ENCODE measurements at regions not wholly inside any gene's neighbourhood (a gene's known extent, or its start where the extent isn't known, plus 50 kb on each side); places are given as distances from the start of the nearest gene placed in this dataset.

- no peak overlapping the region for H3K27ac ChIP-seq
- no peaks in the 10 kb centered on the region for H3K4me1 ChIP-seq
- no peak overlapping the region for H3K9ac ChIP-seq (ENCODE audit: low read depth in 2 of 2, low read length in 2 of 2)
- intact Hi-C loops (cut with DNase I): no loop called here
- TF ChIP-seq, protein P1, sequence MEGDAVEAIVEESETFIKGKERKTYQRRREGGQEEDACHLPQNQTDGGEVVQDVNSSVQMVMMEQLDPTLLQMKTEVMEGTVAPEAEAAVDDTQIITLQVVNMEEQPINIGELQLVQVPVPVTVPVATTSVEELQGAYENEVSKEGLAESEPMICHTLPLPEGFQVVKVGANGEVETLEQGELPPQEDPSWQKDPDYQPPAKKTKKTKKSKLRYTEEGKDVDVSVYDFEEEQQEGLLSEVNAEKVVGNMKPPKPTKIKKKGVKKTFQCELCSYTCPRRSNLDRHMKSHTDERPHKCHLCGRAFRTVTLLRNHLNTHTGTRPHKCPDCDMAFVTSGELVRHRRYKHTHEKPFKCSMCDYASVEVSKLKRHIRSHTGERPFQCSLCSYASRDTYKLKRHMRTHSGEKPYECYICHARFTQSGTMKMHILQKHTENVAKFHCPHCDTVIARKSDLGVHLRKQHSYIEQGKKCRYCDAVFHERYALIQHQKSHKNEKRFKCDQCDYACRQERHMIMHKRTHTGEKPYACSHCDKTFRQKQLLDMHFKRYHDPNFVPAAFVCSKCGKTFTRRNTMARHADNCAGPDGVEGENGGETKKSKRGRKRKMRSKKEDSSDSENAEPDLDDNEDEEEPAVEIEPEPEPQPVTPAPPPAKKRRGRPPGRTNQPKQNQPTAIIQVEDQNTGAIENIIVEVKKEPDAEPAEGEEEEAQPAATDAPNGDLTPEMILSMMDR (IDR thresholded peaks at IDR 0.05): no peak
- DNase-seq: no peak
- H3K27me3 ChIP-seq: no peaks in the 10 kb centered on the region
- H3K4me3 ChIP-seq: no peak overlapping the region
- no peaks in the 10 kb centered on the region for H3K36me3 ChIP-seq
- H3K9me3 ChIP-seq: no peaks in the 10 kb centered on the region
These were observed 733.0 kb upstream of the FZD8 start for GRCh38 chr10:36375107-36375506.

GRCh38 chr10:36373424-36374096 lies 731.5 kb upstream of the FZD8 start:
- Histone ChIP-seq H3K4me1 (no peaks in the 10 kb centered on the region), H3K27me3 (no peaks in the 10 kb centered on the region), H3K9me3 (no peaks in the 10 kb centered on the region), H3K36me3 (no peaks in the 10 kb centered on the region), H3K9ac (ENCODE audit: low read depth in 2 of 2, low read length in 2 of 2) (no peak overlapping the region), H3K4me3 (no peak overlapping the region), H3K27ac (no peak overlapping the region)
- intact Hi-C loops (cut with DNase I): no loop called here
- DNase-seq: no peak
- TF ChIP-seq, protein P1 (IDR thresholded peaks at IDR 0.05): no peak

GRCh38 chr10:36367362-36367761 lies 725.3 kb upstream of the FZD8 start:
- H3K4me1 ChIP-seq: no peaks in the 10 kb centered on the region
- no peak for DNase-seq
- no peak overlapping the region for H3K4me3 ChIP-seq
- intact Hi-C loops (cut with DNase I): no loop called here
- no peak overlapping the region for H3K9ac ChIP-seq (ENCODE audit: low read depth in 2 of 2, low read length in 2 of 2)
- no peaks in the 10 kb centered on the region for H3K9me3 ChIP-seq
- H3K36me3 ChIP-seq: no peaks in the 10 kb centered on the region
- no peak overlapping the region for H3K27ac ChIP-seq
- H3K27me3 ChIP-seq: no peaks in the 10 kb centered on the region
- TF ChIP-seq, protein P1 (IDR thresholded peaks at IDR 0.05): no peak

GRCh38 chr10:36366843-36367242 lies 724.7 kb upstream of the FZD8 start:
- no peaks in the 10 kb centered on the region for H3K4me1 ChIP-seq
- intact Hi-C loops (cut with DNase I): no loop called here

DNA sequence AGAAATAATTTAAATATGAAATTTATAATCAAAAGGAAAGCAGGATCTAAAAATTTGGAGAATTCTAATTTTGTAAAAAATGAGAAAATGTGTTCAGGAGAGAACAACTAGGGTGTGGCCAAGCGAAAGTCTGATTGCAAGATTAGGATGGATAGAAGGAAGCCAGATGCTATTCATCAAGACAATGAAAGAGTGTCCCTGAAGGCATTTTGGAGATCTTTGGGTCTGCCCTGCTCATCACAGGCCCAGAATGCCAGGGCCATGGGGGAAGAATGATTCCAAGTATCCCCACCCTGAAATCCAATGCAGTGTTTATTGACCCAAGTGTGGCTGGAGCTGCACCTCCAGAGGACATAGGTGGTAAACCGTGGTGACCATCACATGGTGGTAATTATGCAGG lies 724.0 kb upstream of the FZD8 start:
- no peak overlapping the region for H3K27ac ChIP-seq
- intact Hi-C loops (cut with DNase I): no loop called here
- no peak for DNase-seq
- H3K4me3 ChIP-seq: no peak overlapping the region
- H3K9ac ChIP-seq (ENCODE audit: low read depth in 2 of 2, low read length in 2 of 2): no peak overlapping the region
- H3K36me3 ChIP-seq: no peaks in the 10 kb centered on the region
- H3K4me1 ChIP-seq: no peaks in the 10 kb centered on the region
- H3K9me3 ChIP-seq: no peaks in the 10 kb centered on the region
- no peaks in the 10 kb centered on the region for H3K27me3 ChIP-seq
- TF ChIP-seq, protein P1 (IDR thresholded peaks at IDR 0.05): no peak

More at GRCh38 chr10:36366843-36367242, 724.7 kb upstream of the FZD8 start:
- Histone ChIP-seq H3K36me3 (no peaks in the 10 kb centered on the region), H3K9me3 (no peaks in the 10 kb centered on the region), H3K27ac (no peak overlapping the region), H3K27me3 (no peaks in the 10 kb centered on the region), H3K9ac (ENCODE audit: low read depth in 2 of 2, low read length in 2 of 2) (no peak overlapping the region), H3K4me3 (no peak overlapping the region)
- TF ChIP-seq, protein P1 (IDR thresholded peaks at IDR 0.05): no peak
- DNase-seq: no peak
